Endodermal cell (in vitro differentiated cells): ENCODE measurements at regions not wholly inside any gene's neighbourhood (a gene's known extent, or its start where the extent isn't known, plus 50 kb on each side); places are given as distances from the start of the nearest gene placed in this dataset.

ENCODE experiments used
- DNase-seq: peaks from one replicate; pipeline ENCODE4 v3.0.0-alpha.2; 2017
- H3K27ac ChIP-seq: 2 replicates; pipeline ENCODE4 v1.5.1; 2013; ENCODE audit warnings: mild to moderate bottlenecking, low read depth, low read length, moderate library complexity
- H3K27me3 ChIP-seq: 2 replicates; pipeline ENCODE4 v1.6.1; 2013; ENCODE audit warnings: mild to moderate bottlenecking, low read length, moderate library complexity; ENCODE audit not compliant: insufficient read depth, control insufficient read depth, poor library complexity, severe bottlenecking
- H3K36me3 ChIP-seq: 2 replicates; pipeline ENCODE4 v1.7.0; 2013; ENCODE audit warnings: mild to moderate bottlenecking, low read length, moderate library complexity; ENCODE audit not compliant: control insufficient read depth, insufficient read depth
- H3K4me1 ChIP-seq: one replicate; pipeline ENCODE4 v1.7.0; 2013; ENCODE audit warnings: low read length; ENCODE audit not compliant: control insufficient read depth, insufficient read depth
- H3K4me3 ChIP-seq: 2 replicates; pipeline ENCODE4 v1.5.1; 2013; ENCODE audit warnings: mild to moderate bottlenecking, low read length, moderate library complexity
- H3K9ac ChIP-seq: 2 replicates; pipeline ENCODE4 v1.6.1; 2013; ENCODE audit warnings: mild to moderate bottlenecking, low read length, moderate library complexity; ENCODE audit not compliant: poor library complexity, severe bottlenecking; ENCODE audit errors: extremely low read depth
- H3K9me3 ChIP-seq: 2 replicates; pipeline ENCODE4 v1.6.1; 2013; ENCODE audit warnings: mild to moderate bottlenecking, low read length, moderate library complexity; ENCODE audit not compliant: control insufficient read depth
- H3K27ac Mint-ChIP-seq: 2 replicates; pipeline ENCODE4 v1.8.0; 2020; ENCODE audit warnings: mixed read lengths
- H3K27me3 Mint-ChIP-seq: 2 replicates; pipeline ENCODE4 v1.8.0; 2021; ENCODE audit warnings: mild to moderate bottlenecking, mixed read lengths; ENCODE audit not compliant: insufficient read depth
- H3K36me3 Mint-ChIP-seq: 2 replicates; pipeline ENCODE4 v1.8.0; 2020; ENCODE audit warnings: low read depth, mixed read lengths
- H3K4me1 Mint-ChIP-seq: 2 replicates; pipeline ENCODE4 v1.8.0; 2020; ENCODE audit warnings: mixed read lengths
- H3K4me3 Mint-ChIP-seq: 2 replicates; pipeline ENCODE4 v1.8.0; 2020; ENCODE audit warnings: mild to moderate bottlenecking, moderate library complexity, mixed read lengths
- H3K9me3 Mint-ChIP-seq: 2 replicates; pipeline ENCODE4 v1.8.0; 2020; ENCODE audit warnings: mild to moderate bottlenecking, mixed read lengths
- CTCF ChIP-seq: fragments of 200-600 bp; sonication (generic); conservative IDR thresholded peaks from 2 replicates; pipeline ENCODE4 v1.5.0; 2021; ENCODE audit warnings: antibody characterized with exemption, mild to moderate bottlenecking
- WGBS, 2 experiments: methylation state at CpG; one replicate each; pipeline versions ENCODE4 v1.1.5 to v1.1.7; 2013; ENCODE audit warnings: missing lambda C conversion rate in 2 of 2, mixed read lengths in 1 of 2; ENCODE audit not compliant: insufficient coverage in 1 of 2, insufficient read length in 1 of 2; 5-methylcytosine and 5-hydroxymethylcytosine counted together

- peak; percentile 40 for DNase-seq
- 45% methylated on average over 5 of the region's 5 CpGs; no CpG with 5 or more reads in 1 of the 2 experiments for WGBS, 2 experiments
- Histone ChIP-seq H3K4me3 (no peak overlapping the region), H3K4me1 (no peaks in the 10 kb centered on the region), H3K9me3 (no peaks in the 10 kb centered on the region), H3K27me3 (no peaks in the 10 kb centered on the region), H3K9ac (no peak overlapping the region), H3K36me3 (no peaks in the 10 kb centered on the region), H3K27ac (no peak overlapping the region)
- Mint-ChIP-seq H3K4me1 (no peaks in the 10 kb centered on the region), H3K9me3 (peaks cover 7% of the 10 kb centered on the region), H3K27ac (no peak overlapping the region), H3K4me3 (no peak overlapping the region), H3K36me3 (no peaks in the 10 kb centered on the region), H3K27me3 (no peaks in the 10 kb centered on the region)
- TF ChIP-seq CTCF, result peak; percentile 60
These were observed 426.7 kb upstream of the ARX start for GRCh38 chrX:25442499-25442898.

GRCh38 chrX:25433307-25433706, 417.5 kb upstream of the ARX start:
- no peaks in the 10 kb centered on the region for H3K36me3 Mint-ChIP-seq
- no peaks in the 10 kb centered on the region for H3K36me3 ChIP-seq
- H3K9me3 ChIP-seq, result no peaks in the 10 kb centered on the region
- no peak overlapping the region for H3K4me3 Mint-ChIP-seq
- no peaks in the 10 kb centered on the region for H3K4me1 Mint-ChIP-seq
- no peaks in the 10 kb centered on the region for H3K27me3 ChIP-seq
- no peak overlapping the region for H3K9ac ChIP-seq
- no peak for DNase-seq
- H3K4me3 ChIP-seq, result no peak overlapping the region
- H3K4me1 ChIP-seq, result no peaks in the 10 kb centered on the region
- TF ChIP-seq CTCF, result no peak
- H3K27ac ChIP-seq, result no peak overlapping the region
- WGBS, 2 experiments, result 92% methylated on average over 2 of the region's 2 CpGs; no CpG with 5 or more reads in 1 of the 2 experiments
- H3K27ac Mint-ChIP-seq, result no peak overlapping the region
- no peaks in the 10 kb centered on the region for H3K27me3 Mint-ChIP-seq
- peaks cover 32% of the 10 kb centered on the region for H3K9me3 Mint-ChIP-seq

- Histone ChIP-seq H3K27ac (no peak overlapping the region), H3K4me3 (no peak overlapping the region), H3K9ac (no peak overlapping the region), H3K9me3 (no peaks in the 10 kb centered on the region), H3K27me3 (no peaks in the 10 kb centered on the region), H3K4me1 (no peaks in the 10 kb centered on the region), H3K36me3 (no peaks in the 10 kb centered on the region)
- WGBS, 2 experiments, result 93% methylated on average over 2 of the region's 2 CpGs; no CpG with 5 or more reads in 1 of the 2 experiments
- no peak for TF ChIP-seq CTCF
- no peak for DNase-seq
- H3K27ac Mint-ChIP-seq, result no peak overlapping the region
- H3K4me1 Mint-ChIP-seq, result no peaks in the 10 kb centered on the region
- H3K4me3 Mint-ChIP-seq, result no peak overlapping the region
- H3K27me3 Mint-ChIP-seq, result no peaks in the 10 kb centered on the region
- peaks cover 36% of the 10 kb centered on the region for H3K9me3 Mint-ChIP-seq
- H3K36me3 Mint-ChIP-seq, result no peaks in the 10 kb centered on the region
These were observed 416.6 kb upstream of the ARX start for GRCh38 chrX:25432396-25432795.
